ENCODE measurements at regions not wholly inside any gene's neighbourhood (a gene's known extent, or its start where the extent isn't known, plus 50 kb on each side); places are given as distances from the start of the nearest gene placed in this dataset.

GRCh38 chr15:56295433-56295832 is 51.8 kb upstream of the RFX7 start:
- TF ChIP-seq MAX (IDR thresholded peaks at IDR 0.05) (no peak), CTCF (IDR thresholded peaks at IDR 0.05) (no peak), ELK1 (IDR thresholded peaks at IDR 0.05; ENCODE audit: low read depth, low read length) (no peak), NR3C1 (IDR thresholded peaks at IDR 0.05) (no peak), RNF2 (IDR thresholded peaks at IDR 0.05; ENCODE audit: borderline replicate concordance, low read depth) (no peak), CHD2 (IDR thresholded peaks at IDR 0.05; ENCODE audit: low read length, partially characterized antibody) (no peak)

All from A549 (cell line).